ENCODE measurements at regions not wholly inside any gene's neighbourhood (a gene's known extent, or its start where the extent isn't known, plus 50 kb on each side); places are given as distances from the start of the nearest gene placed in this dataset.

DNA sequence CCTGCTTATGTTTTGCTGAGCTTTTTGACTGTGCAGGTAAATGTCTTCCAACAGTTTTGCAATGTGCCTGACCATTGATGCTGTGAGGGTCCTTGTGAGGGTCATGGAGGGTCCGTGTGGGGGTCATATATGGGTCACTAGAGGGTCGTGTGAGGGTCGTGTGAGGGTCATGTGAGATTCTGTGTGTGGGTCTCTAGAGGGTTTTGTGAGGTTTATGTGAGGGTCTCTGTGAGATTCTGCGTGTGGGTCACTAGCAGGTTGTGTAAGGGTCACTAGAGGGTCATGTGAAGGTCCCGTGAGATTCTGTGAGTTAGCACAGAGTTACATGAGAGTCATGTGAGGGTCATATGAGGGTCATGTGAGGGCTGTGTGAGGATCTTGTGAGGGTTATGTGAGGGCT, 263.9 kb upstream of the B3GAT1 start:
- H4K20me1 ChIP-seq (ENCODE audit: low read depth): no peaks in the 10 kb centered on the region
- no peaks in the 10 kb centered on the region for H3K4me1 ChIP-seq
- no peak overlapping the region for H3K27ac ChIP-seq
- H3K9ac ChIP-seq: no peak overlapping the region
- Mint-ChIP-seq H3K27ac (no peak overlapping the region), H3K27me3 (ENCODE audit: insufficient read depth, low read depth) (peaks cover 3% of the 10 kb centered on the region), H3K4me3 (no peak overlapping the region), H3K4me1 (peaks cover 4% of the 10 kb centered on the region), H3K9me3 (no peaks in the 10 kb centered on the region), H3K36me3 (no peaks in the 10 kb centered on the region)
- H3K27me3 ChIP-seq: no peaks in the 10 kb centered on the region
- no peak for DNase-seq (ENCODE audit: low spot score)
- H3F3A ChIP-seq (ENCODE audit: low read depth): no peaks in the 10 kb centered on the region
- no peaks in the 10 kb centered on the region for H3K36me3 ChIP-seq
- H3K4me2 ChIP-seq: no peak overlapping the region
- TF ChIP-seq EZH2phosphoT487 (IDR thresholded peaks at IDR 0.05): no peak
- no peak for TF ChIP-seq EZH2 (IDR thresholded peaks at IDR 0.05)
- TF ChIP-seq, protein P1, sequence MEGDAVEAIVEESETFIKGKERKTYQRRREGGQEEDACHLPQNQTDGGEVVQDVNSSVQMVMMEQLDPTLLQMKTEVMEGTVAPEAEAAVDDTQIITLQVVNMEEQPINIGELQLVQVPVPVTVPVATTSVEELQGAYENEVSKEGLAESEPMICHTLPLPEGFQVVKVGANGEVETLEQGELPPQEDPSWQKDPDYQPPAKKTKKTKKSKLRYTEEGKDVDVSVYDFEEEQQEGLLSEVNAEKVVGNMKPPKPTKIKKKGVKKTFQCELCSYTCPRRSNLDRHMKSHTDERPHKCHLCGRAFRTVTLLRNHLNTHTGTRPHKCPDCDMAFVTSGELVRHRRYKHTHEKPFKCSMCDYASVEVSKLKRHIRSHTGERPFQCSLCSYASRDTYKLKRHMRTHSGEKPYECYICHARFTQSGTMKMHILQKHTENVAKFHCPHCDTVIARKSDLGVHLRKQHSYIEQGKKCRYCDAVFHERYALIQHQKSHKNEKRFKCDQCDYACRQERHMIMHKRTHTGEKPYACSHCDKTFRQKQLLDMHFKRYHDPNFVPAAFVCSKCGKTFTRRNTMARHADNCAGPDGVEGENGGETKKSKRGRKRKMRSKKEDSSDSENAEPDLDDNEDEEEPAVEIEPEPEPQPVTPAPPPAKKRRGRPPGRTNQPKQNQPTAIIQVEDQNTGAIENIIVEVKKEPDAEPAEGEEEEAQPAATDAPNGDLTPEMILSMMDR (IDR thresholded peaks at IDR 0.05): no peak
- no peaks in the 10 kb centered on the region for H3K79me2 ChIP-seq (ENCODE audit: low read depth)
- H2AFZ ChIP-seq (replicated peaks): no peak overlapping the region
- no peaks in the 10 kb centered on the region for H3K9me3 ChIP-seq (ENCODE audit: low read depth)
- no peak overlapping the region for H3K4me3 ChIP-seq

DNA sequence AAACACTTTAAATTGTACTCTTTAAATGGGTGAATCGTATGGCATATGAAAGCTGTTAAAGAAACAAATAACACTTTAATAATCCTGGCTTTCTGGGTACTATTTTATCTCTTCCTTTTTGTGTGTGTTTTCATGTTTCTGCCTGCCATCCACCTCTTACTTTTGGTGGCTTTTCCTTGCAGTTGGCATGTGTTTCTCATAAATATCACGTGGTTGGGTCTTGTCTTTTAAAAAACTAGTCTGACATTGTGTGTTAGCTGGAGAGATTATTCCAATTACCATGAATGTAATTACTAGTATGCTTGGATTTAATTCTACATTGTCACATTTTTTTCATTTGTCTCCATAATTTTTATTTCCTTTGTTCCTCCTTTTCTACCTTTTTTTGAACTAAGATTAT, 262.9 kb upstream of the B3GAT1 start:
- H3K36me3 ChIP-seq: no peaks in the 10 kb centered on the region
- no peak overlapping the region for H3K4me3 Mint-ChIP-seq
- no peaks in the 10 kb centered on the region for H3K4me1 ChIP-seq
- no peak for TF ChIP-seq EZH2 (IDR thresholded peaks at IDR 0.05)
- H3K4me3 ChIP-seq: no peak overlapping the region
- H2AFZ ChIP-seq (replicated peaks): no peak overlapping the region
- peaks cover 7% of the 10 kb centered on the region for H3K4me1 Mint-ChIP-seq
- H3K9me3 Mint-ChIP-seq: no peaks in the 10 kb centered on the region
- H3K27ac Mint-ChIP-seq: no peak overlapping the region
- H3K9me3 ChIP-seq (ENCODE audit: low read depth): no peaks in the 10 kb centered on the region
- H3K79me2 ChIP-seq (ENCODE audit: low read depth): no peaks in the 10 kb centered on the region
- H3K36me3 Mint-ChIP-seq: no peaks in the 10 kb centered on the region
- no peaks in the 10 kb centered on the region for H3K27me3 ChIP-seq
- no peak for DNase-seq (ENCODE audit: low spot score)
- H3K27me3 Mint-ChIP-seq (ENCODE audit: insufficient read depth, low read depth): peaks cover 3% of the 10 kb centered on the region
- H3K9ac ChIP-seq: no peak overlapping the region
- H3K4me2 ChIP-seq: no peak overlapping the region
- H4K20me1 ChIP-seq (ENCODE audit: low read depth): no peaks in the 10 kb centered on the region
- H3K27ac ChIP-seq: no peak overlapping the region
- H3F3A ChIP-seq (ENCODE audit: low read depth): no peaks in the 10 kb centered on the region

DNA sequence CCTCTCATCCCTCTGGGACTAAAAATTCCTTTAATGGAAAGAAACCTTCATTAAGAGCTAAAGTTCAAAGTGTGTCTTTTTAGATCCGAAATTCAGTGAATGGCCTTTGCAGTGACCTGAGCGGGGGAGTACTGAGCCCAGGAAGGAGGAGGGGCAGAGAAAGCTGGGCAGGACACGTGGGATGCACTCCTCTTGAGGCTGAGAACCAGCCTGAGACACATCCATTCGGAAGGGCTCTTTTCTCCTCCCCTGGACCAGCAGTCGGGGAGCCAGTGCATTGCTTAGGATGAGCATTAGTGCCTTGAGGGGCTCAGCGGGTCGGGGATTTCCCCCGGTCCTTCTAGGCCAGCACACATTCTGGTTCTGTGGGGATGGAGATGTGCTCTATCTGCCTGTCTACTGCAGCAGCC, 258.9 kb upstream of the B3GAT1 start:
- peaks cover 2% of the 10 kb centered on the region for H3K9me3 Mint-ChIP-seq
- no peak overlapping the region for H3K27ac Mint-ChIP-seq
- Histone ChIP-seq H2AFZ (replicated peaks) (no peak overlapping the region), H3K27ac (no peak overlapping the region), H3K4me2 (no peak overlapping the region), H3F3A (ENCODE audit: low read depth) (no peaks in the 10 kb centered on the region), H3K79me2 (ENCODE audit: low read depth) (no peaks in the 10 kb centered on the region), H3K4me1 (no peaks in the 10 kb centered on the region), H3K9ac (no peak overlapping the region), H4K20me1 (ENCODE audit: low read depth) (no peaks in the 10 kb centered on the region), H3K36me3 (no peaks in the 10 kb centered on the region), H3K4me3 (no peak overlapping the region), H3K9me3 (ENCODE audit: low read depth) (no peaks in the 10 kb centered on the region), H3K27me3 (no peaks in the 10 kb centered on the region)
- H3K4me1 Mint-ChIP-seq: peaks cover 4% of the 10 kb centered on the region
- TF ChIP-seq, protein P1 (IDR thresholded peaks at IDR 0.05): no peak
- no peak for TF ChIP-seq EZH2 (IDR thresholded peaks at IDR 0.05)
- no peak for TF ChIP-seq EZH2phosphoT487 (IDR thresholded peaks at IDR 0.05)
- peaks cover 2% of the 10 kb centered on the region for H3K27me3 Mint-ChIP-seq (ENCODE audit: insufficient read depth, low read depth)
- H3K4me3 Mint-ChIP-seq: no peak overlapping the region
- H3K36me3 Mint-ChIP-seq: no peaks in the 10 kb centered on the region
- DNase-seq (ENCODE audit: low spot score): no peak

DNA sequence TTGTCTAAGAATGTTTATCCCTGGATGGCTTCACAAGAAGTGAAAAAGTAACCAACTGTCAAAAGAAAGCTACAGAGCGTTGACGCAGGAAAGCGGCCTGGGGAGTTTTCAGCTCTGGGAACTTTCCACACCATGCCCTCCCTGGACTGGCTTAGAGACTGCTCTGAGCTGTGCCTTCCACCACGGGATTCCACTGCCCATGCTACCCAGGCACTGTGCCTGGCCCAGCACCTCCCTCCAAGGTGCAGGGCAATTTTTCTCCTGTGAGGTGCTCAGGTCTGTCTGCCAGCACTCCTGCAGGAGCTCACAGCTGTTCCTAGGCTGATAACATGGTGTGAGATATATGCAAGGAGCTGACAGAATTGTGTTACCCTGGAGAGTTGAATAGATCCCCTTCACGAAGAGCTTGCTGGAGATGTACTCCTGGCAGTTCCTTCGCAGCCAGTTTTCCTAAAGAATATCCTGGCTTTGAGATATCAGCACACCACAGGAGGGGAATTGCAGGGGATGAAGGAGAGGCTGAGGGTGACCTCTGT, 258.3 kb upstream of the B3GAT1 start:
- Histone ChIP-seq H3K9ac (no peak overlapping the region), H3K79me2 (ENCODE audit: low read depth) (no peaks in the 10 kb centered on the region), H3K4me2 (no peak overlapping the region), H3F3A (ENCODE audit: low read depth) (no peaks in the 10 kb centered on the region), H3K27me3 (no peaks in the 10 kb centered on the region), H3K4me3 (no peak overlapping the region), H3K36me3 (no peaks in the 10 kb centered on the region), H3K9me3 (ENCODE audit: low read depth) (no peaks in the 10 kb centered on the region), H4K20me1 (ENCODE audit: low read depth) (no peaks in the 10 kb centered on the region), H3K27ac (no peak overlapping the region), H3K4me1 (no peaks in the 10 kb centered on the region), H2AFZ (replicated peaks) (no peak overlapping the region)
- DNase-seq (ENCODE audit: low spot score): no peak
- Mint-ChIP-seq H3K27me3 (ENCODE audit: insufficient read depth, low read depth) (peaks cover 7% of the 10 kb centered on the region), H3K4me1 (peaks cover 4% of the 10 kb centered on the region), H3K4me3 (no peak overlapping the region), H3K36me3 (no peaks in the 10 kb centered on the region), H3K27ac (no peak overlapping the region), H3K9me3 (peaks cover 2% of the 10 kb centered on the region)
- TF ChIP-seq, protein P1 (IDR thresholded peaks at IDR 0.05): no peak
- TF ChIP-seq EZH2 (IDR thresholded peaks at IDR 0.05) (no peak), EZH2phosphoT487 (IDR thresholded peaks at IDR 0.05) (no peak)
